Endometrium (tissue), 2 donors: ENCODE measurements at regions not wholly inside any gene's neighbourhood (a gene's known extent, or its start where the extent isn't known, plus 50 kb on each side); places are given as distances from the start of the nearest gene placed in this dataset.

Experiments used
- FAIRE-seq: peaks from 2 replicates; lab custom pipeline; 2012; peaks lifted over from hg19 to GRCh38; lab: Jason Lieb, UNC
- donor health status: control.
- donor health status: control.

DNA sequence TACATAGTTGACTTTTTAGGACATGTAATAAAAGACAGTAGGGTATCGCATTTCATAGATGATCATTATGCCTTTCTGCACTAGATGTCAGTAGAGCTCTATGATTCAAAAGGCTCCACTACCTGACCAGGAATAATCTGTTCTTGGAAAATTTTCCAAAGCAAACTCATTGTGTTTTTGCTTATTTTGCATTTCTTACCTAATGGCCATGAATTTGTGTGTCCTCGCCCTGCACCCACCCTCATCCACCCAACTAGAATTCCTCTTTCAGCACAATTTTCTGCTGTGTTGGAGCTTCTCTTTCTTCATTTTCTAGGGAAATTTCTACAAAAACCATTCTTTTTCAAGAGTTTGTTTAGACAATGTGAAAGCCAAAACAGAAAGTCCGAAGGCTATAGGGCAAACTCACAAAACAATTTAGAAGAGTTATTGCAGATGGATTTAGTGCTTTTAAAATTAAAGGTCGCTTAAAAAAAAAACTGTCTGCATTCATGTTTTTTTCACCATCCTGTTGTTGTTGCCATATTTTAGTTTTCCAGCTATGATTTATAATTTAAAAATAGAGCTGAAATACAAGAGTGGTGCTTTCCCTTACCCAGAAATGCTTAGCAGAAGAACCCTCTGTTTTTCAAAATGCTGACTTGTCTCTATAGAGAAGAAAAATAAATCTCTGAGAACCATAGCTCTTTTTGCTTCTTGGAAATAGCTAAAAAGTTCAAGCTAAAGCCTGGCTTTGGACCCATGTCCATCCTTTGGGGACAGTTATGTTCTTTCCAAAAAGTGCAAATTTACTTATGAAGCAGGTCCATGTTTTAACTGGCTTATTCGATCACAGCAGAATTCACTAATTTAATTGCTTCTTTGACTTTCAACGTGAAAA is 183.7 kb downstream of the SPATA18 start:
- peak; percentile 97 for FAIRE-seq

DNA sequence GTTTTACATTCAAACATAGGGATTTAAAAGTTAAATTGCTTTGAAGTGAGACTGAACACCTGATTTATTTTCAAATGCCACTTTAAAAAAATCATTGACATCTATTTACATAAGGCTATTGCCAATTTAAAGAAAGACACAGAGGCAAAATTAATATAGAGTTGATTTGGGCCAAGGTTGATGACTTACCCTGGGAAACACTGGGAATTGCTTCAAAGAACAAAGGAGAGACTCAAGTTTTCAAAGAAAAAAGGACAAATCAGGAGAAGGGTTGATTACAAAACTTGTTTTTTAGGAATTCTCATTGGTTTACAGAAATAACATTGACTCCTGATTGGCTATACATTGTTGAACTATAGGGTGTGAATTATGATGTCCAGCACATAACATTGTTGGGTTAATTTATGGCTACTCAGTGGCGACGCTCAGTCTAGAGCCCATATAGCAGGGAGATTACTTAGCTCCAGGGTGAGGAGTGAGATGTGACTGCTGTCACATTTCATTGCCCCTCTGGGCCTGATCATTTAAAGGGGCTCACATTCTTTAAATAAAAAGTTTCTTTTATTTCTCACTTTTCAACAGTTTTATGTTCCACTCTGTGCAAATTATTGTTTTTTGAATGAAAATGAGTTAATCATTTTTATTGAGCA is 184.6 kb downstream of the SPATA18 start:
- FAIRE-seq: peak; percentile 35

DNA sequence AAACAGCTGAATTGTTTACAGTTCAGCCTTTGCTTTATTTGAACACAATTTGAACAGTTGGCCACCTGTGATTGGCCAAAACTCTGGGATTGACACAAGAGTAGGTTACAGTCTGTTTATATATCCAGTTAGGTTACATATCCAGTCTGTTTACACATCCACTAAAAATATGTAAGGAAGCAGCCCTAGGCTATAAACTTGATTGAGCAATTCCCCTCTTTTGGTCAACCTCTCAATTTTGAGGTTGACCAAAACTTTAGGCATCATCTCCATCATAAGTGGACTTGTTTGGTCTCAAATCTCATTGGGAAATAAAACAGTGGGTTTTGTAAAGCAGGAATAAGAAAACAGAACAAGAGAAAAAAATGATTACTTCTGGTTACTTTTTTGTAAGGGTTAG is 190.8 kb downstream of the SPATA18 start:
- FAIRE-seq: no peak

DNA sequence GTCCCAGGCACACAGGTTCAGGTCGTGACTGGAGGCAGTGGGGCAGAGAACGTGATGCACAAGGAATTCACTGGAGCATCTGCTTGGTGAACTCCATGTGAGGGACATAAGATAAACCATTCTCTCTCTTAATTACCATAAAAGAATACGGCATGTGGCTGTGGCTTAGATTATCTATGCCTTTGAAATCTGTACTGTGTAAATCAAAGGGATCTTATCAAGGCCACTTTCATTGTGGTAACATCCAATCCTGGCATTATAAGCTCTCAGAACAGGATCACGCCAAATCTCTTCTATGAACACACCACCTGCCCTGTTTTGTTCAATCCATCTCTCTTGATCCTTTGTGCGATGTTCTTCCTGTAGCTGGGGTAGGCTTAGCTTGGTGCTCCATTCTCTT is 192.3 kb downstream of the SPATA18 start:
- no peak for FAIRE-seq

DNA sequence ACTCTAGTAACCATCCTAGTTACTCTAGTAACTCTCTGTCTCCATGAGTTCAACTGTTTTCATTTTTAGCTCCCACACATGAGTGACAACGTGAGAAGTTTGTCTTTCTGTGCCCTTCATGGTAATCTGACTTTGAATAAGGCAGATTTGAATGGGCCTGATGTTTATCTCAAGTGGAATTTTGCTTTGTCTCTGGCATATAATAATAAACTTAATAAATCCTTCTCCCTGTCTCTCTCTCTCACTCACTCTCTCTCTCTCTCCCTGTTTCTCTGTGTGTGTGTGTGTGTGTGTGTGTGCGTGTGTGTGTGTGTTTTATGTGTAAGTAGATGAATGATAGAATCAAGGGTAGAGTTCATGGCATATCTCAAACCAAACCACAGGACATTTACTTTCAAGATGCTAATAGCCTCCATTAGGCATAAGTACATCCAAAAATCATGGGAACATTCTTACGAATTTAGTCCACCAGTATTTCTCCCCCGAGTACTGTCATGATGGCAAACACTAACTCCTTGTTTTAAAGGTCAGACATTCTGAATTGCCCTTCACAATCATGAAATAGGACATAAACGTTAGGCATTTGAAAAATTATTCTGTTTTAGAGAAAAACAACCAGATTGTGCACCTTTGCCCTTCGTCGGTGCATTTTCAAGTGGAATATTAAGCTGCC is 193.1 kb downstream of the SPATA18 start:
- FAIRE-seq: no peak

DNA sequence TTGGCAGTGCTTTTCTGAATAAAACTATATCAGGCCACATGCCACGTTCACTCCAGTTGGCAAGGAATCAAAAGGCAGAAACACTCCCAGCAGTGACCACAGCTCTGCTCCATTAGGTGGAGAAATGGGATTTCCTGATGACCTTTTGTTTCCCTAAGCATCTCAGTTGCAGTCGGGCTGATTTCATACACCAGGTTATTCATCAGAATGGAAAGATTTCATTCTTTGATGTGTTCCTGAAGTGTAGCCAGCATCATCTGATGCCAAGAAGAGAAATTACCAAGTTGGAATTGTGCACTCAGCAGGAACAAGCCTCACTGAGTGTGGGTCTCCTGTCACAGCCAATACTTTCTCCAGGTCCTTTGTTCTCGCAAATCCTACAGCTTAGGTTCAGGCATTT is 193.7 kb downstream of the SPATA18 start:
- no peak for FAIRE-seq

DNA sequence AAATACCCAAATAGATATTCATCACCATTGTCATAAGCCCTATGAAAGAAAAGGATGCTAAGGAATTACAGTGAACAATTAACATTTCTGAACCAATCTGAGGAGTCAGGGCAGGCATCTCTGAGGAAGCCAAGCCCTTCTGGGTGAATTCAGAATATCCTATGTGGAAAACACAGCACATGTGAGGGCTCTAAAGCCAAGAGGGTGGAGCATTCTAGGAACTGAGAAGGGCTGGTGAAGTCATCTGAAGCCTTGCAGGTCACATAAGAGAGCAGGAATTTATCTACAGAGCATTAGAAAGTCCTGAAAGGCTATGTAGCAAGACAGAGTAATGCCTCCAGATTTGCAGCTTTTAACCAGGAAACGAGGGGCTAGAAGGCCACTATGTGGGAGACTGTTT is 195.7 kb downstream of the SPATA18 start:
- FAIRE-seq: no peak

DNA sequence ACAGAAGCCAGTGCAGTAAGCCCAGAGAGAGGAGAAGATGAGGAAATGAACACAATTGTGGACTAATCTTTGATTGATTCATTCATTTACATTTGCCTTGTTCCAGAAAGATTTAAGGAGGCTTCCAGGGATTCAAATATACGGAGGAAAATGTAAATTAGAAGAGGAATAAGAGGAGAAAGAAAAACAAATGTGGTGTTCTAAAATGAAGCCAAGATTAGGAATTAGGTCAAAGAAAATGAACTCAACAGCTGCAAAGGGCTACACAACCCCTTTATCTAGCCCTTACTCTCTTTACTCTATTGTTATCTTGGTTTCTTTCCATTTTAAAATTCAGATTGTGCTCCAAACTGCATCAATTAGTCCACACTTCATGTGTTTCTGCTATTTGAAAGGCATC is 196.8 kb downstream of the SPATA18 start:
- FAIRE-seq: no peak

DNA sequence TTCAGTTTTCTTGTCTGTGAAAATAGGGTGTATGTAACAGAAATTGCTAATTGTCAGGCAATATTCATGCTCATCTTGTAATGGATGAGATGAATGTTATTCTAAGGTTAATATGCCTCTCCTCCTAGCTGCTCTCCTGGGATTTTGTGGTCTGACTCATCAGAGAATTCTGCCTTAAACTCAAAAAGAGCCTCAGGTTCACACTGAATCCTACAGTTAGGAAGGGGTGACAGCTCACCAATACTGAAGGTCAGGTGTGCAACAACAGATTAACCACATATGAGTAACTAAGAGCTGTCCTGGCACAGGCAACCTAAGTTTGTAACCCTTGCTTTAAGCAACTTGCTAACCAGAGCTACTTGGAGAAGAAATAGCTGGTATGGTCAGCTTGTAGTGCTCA is 197.7 kb downstream of the SPATA18 start:
- no peak for FAIRE-seq

DNA sequence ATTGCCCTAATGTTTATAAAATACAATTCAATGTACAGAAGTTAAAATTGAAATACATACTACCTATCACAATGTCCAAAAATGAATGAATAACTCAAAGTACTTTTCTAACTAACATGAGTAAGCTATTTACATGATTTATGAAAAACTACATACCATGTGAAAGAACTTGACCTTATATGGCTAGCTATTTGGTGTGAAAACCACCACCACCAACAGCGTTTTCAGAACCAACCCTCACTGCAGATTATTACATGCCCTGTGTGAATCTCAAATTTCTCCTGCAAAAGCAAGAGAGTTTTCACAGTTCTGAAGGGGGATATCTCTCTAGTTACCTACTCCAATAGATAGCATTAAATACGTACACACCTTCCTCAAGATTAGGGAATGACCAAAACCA is 198.5 kb downstream of the SPATA18 start:
- FAIRE-seq: no peak

DNA sequence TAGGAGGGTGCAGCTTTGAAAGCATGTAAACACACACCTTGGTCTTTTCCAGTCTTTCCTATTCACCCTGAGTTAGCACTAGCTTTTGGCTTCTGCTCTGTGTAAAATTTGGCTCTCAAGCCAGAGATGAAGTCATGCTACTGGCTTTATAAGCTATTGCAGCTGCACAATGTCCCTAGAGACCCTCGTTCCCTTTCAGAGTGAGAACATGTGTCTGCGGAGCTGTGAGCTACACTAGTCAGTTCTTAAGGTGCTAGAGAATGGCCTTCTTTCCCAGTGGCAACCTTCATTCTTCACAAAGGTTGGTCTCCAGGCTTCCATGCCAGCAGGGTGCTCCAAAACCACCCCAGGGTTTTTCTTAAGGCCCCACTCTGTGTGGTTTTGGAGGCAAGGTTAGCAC is 199.1 kb downstream of the SPATA18 start:
- no peak for FAIRE-seq

DNA sequence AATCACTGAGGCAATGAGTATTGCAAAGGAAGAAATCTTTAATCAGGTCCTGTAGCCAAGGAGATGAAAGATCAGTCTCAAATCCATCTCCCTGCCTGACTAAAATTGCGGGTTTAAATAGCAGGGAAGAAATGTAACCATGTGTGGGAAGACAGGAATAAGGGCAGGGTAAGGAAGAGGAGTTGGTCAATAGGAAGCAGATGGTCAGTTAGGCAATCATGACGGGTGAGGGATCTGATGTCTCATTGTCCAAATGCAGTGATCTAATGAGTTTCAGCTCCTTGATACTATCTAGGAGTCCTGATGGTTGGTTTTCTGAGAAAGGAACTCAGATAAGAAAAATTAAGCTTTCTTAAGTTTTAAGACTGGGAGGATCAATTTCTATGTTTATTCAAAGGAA is 200.8 kb downstream of the SPATA18 start:
- FAIRE-seq: no peak

DNA sequence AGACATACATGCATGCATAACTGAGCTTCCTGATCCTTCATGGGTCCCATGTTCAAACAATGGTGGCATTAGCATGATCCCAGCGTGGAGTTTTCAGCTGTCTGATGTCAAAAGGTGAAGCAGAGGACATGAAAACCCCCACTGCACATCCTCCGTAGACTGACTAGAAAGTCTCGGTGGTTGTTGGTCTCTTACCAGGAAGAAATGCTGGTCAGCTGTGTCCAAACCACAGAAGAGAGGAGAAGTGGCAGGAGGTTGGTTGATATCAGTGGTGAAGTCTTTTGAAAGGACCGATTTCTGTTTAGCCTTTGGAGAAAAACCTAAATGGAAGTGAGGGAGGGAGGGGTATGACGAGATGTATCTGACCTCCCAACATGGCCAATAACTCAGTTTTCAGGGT is 201.9 kb downstream of the SPATA18 start:
- no peak for FAIRE-seq

DNA sequence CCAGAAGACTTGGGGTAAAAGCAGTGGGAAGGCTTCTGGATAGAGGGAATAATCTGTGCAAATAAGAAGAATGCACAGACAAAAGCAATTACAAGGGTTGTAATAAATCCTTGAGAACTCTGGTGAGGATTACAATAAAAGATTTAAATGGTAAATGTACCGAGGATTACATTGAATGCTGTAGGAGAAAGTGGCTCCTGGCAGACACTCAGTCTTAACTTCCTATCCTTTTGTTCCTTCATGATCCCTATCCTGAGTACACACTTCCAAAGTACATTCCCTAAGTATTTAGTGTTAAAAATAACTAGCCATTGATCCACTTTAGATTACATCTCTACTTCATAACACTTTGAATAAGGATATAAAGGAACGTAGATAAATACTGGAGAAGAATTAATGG is 205.4 kb downstream of the SPATA18 start:
- no peak for FAIRE-seq

DNA sequence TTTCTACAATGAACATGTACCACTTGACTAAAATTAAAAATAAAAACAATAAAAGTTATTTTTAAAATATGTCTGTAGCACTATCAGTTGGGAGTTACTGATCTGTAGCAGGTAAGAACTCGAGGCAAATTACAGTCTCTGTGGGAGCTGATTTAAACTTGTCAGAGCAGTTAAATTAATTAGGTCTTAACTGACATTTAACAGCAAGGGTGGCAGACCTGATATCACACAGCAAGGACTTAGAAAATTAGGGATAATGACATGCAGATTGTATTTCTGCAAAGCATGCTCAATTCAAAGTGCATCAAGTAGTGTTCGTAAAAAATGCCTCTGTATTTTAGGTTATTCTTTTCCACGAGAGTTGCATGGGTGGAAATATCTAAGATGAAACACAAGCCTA is 208.9 kb downstream of the SPATA18 start:
- FAIRE-seq: no peak

DNA sequence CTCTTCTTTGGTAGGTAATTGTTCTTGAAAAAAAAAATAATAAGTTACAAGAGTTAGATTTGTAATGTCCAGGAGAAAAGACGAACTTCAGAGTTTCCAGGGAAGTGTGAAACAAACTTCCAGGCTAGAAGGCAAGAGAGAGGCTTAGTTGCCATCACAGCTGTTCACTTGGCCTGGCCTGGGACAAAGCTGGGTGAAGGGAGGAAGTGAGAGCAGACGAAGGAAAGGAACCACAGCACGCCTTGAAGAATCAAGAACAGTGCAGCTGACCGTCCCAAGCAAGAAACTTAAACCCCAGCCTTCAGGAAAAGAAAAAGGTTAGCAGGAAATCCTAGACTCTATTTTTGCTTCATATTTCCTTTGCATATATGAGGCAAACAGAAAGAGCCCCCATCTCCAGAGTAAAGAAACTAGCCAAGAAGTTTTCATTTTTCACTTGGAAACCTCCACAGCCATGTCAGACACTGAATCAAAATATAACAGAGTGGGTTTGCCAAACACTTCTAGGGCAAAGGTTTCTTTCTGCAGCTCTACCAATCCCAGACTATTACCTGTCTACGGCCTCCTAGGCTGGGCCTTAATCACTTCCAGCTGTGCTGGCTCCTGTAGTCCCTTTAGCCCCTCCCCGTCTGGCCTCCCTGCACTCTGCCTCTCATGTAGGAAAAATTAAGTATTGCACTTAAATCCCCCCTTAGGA is 209.6 kb downstream of the SPATA18 start:
- no peak for FAIRE-seq

DNA sequence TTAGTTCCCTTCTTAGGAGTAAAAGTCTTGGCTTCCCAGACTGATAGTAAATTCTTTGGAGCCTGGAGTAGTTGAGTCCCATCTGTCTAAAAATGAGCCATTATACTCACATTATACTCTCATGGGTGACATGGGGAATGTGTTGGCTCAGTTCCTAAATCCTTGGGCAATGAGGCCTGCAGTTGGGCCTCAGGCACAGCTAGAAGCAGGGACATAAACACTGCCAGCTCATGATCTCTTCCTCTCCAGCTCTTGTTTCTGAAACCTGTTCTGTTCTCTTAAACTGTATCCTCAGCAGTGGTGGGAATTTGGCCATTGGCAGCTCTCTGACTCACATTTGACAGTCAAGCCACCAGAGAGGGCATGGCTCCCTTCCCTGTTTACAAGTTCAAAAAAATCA is 212.5 kb downstream of the SPATA18 start:
- no peak for FAIRE-seq

DNA sequence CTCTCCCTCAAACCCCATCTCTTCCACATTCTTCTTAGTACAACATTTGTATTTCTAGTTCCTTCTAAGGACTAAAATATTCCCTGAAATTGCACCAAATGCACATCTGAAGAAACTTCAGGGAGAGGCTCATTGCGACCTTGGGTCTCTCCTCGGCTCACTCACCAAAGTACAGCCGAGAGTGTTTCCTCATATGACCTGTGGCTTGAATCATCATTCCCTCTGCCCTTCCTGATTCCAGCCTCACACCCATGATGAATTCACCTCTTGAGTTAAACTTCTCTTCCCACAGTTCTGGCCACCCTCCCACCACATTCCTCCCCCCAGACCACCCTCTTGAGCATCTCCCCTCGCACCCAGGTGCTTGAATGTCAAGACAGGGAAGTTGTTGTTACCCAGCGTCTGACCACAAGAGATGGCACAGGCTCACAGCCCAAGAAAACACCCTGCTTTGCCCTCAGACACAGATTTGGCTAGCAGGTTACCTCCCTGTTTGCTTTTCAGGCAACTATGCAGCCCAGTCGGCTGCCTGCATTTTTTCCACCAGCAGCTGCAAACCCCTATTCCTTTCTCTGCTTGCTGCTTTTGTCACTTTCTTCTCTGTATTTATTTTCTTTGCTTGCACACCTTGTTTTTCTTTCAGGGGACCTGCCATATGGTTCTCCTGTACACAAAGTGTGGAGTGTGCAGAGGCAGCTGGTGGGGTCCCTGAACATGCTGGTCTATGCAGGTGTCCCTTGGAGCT is 214.8 kb downstream of the SPATA18 start:
- no peak for FAIRE-seq

DNA sequence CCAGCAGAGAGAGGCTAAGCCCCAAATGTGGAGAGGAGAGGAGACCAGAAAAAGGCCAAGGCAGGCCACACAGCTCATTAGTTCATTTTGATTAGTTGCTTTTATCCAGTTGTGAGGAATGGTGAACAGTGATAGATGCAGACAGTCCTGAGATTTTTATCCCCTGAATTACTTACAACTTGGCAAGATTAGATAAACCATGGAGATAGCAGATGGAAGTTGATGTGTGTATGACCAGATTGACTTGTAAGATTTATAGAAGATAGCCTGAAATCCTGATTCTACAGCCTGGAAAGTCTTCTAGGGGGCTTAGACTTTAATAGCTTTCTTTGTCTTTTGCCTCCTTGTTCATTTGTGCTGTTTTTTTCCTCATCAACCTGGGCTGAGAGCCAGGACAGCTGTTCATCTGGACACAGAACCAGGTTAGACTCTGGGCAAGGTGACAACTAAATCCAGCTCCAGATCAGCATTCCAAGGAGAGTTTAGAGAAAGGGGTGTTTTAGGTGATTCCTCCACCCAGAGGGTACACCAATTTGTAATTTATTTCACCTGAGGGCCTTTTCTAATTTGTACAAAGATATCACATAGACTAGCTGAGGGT is 215.5 kb downstream of the SPATA18 start:
- FAIRE-seq: no peak

DNA sequence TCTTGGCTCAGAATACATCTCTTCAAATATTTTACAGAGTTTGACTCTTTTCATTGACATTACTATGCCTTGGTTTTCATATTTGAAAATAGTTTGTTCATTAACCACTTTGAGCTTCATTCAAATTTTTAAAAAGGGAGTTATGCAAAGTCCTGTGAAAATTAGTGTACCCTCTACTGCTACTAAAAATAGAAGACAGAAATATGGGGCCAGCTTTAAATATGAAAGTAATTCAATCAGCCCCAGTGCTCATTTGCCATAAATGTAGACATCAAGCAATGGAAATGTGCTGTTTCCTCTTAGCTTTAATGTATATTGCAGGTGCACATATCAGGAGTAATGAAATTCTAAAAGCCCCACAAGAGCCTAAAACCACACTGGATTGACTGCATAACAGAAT is 218.7 kb downstream of the SPATA18 start:
- no peak for FAIRE-seq

DNA sequence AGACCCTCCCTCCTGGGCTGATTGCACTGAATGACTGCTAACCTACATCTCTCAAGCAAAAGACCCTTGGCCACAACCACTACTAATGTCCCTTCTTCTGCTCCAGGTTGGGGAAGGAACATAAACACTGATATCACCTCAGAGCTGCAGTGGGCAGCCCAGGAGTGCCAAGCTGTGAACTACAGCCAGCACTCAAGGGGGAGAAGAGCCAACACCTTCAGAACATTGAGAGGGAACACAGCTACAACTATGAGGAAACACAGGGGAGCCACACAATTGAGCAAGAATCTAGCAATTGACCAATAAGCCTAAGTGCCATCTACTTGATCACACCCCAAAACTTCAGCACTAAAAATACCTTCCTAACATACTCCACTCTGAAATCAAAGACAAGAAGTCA is 222.8 kb downstream of the SPATA18 start:
- no peak for FAIRE-seq
